T-helper 2 cell treated with Interferon-gamma antibody and Interleukin-4, amounts not matched to agents 5 μg/mL and 100 μg/mL, for 36 hours (primary cell): ENCODE measurements at regions not wholly inside any gene's neighbourhood (a gene's known extent, or its start where the extent isn't known, plus 50 kb on each side); places are given as distances from the start of the nearest gene placed in this dataset.

Source experiments
- DNase-seq: peaks from one replicate; pipeline ENCODE4 v3.0.0; 2021; ENCODE audit warnings: low spot score
- H3K27ac Mint-ChIP-seq: one replicate; pipeline ENCODE4 v1.8.0; 2021; ENCODE audit warnings: mild to moderate bottlenecking, mixed read lengths
- H3K27me3 Mint-ChIP-seq: one replicate; pipeline ENCODE4 v1.8.0; 2021; ENCODE audit warnings: low read depth, mixed read lengths
- H3K36me3 Mint-ChIP-seq: one replicate; pipeline ENCODE4 v1.8.0; 2021; ENCODE audit warnings: low read depth, mixed read lengths
- H3K4me1 Mint-ChIP-seq: one replicate; pipeline ENCODE4 v1.8.0; 2021; ENCODE audit warnings: low read depth, mixed read lengths
- H3K4me3 Mint-ChIP-seq: one replicate; pipeline ENCODE4 v1.8.0; 2022; ENCODE audit warnings: mild to moderate bottlenecking, moderate library complexity, mixed read lengths
- H3K9me3 Mint-ChIP-seq: one replicate; pipeline ENCODE4 v1.8.0; 2021; ENCODE audit warnings: mixed read lengths

DNA sequence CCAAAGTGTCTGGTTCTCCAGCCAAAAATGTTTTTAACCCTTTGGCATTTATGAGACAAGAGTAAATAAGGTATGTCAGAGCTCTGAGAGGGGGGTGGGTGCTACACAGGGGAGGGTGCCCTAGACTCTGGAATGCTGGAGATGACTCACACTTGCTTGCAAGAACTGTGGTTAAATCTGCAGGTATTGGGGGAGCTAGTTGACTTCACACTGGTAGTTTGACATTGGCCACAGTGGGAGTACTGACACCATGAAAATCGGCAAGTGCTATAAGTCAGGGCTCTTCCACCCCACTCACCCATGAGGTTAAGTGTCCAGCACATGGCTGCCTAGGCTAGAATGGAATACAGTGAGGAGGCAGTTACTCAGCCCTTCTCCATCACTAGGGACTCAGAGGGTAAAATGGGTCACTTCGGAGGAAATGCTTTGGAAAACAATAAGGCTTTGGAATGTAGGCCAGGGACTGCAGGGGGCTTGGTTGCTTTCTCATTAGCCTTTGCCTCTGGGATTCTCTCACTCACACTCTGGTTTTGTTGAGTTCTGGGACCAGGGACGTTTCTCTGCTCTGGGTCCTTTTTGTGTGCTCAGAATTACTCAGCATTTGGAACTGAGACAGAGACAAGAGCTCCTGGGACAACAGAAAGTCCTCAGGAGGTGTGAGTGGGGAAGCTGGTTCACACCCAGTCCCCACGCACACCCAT lies 91.6 kb downstream of the ACKR3 start:
- H3K27ac Mint-ChIP-seq: no peak overlapping the region
- H3K27me3 Mint-ChIP-seq: peaks cover 14% of the 10 kb centered on the region
- H3K4me1 Mint-ChIP-seq: no peaks in the 10 kb centered on the region
- DNase-seq: no peak
- H3K36me3 Mint-ChIP-seq: no peaks in the 10 kb centered on the region
- H3K9me3 Mint-ChIP-seq: no peaks in the 10 kb centered on the region
- H3K4me3 Mint-ChIP-seq: no peak overlapping the region

DNA sequence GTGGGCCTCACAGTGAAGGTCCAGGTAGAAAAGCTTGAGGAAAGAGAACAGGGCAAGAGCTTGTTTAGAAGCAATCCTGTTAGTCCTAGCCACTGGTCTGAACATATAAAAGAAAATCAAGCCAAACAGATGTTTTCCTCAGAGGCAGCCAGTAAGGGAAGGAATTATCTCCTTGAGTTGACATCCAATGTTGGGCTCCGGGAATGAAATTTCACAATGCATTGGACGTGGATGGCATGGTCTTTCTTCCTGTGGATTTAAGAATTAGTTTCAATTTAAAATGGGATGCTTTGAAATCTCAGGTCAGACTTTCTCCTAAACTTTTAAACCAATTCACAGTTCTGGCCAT lies 92.1 kb downstream of the ACKR3 start:
- Mint-ChIP-seq H3K27me3 (peaks cover 14% of the 10 kb centered on the region), H3K27ac (no peak overlapping the region), H3K4me3 (no peak overlapping the region), H3K4me1 (no peaks in the 10 kb centered on the region), H3K36me3 (no peaks in the 10 kb centered on the region), H3K9me3 (no peaks in the 10 kb centered on the region)
- DNase-seq: no peak

DNA sequence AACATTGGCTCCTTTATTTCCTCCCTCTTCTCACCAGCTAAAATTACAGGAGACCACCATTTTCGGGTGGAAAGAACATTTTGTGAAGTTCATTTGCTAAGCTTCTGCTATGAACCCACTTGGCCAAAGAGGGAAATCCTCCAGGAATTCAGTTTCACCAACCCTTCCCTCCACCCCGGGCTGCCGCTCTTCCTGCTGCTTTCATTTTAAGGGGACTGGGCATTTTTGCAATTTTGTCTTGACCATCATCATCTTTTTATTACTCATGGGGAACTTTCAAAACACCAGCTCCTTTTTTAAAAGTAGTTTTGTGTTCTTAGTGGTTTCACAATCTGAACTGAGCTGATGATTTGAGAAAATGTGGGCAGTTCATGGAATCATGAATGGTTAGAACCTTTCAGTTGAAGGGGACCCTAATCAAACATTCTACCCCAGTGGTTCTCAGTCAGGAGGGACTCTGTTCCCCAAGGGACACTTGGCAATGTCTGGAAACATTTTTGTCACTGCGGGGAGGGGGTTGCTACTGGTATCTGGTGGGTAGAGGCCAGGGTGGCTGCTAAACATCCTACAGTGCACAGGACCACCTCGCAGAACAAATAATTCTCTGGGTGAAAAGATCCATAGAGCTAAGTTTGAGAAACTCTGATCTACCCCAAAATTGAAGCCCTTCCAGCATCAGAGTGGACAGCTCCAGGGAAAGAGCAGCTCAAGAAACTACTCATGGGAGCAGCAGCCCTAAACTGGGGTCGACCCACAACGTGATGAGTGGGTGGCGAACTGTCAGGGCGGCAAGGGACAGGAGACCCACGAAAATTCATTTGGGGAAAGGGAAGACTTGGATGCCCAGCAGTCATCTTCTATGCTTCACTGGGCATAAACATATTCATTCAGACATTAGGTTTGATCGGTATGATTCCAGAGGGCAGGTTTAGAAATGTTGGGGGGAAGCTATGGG lies 92.9 kb downstream of the ACKR3 start:
- H3K9me3 Mint-ChIP-seq: no peaks in the 10 kb centered on the region
- peaks cover 14% of the 10 kb centered on the region for H3K27me3 Mint-ChIP-seq
- no peaks in the 10 kb centered on the region for H3K36me3 Mint-ChIP-seq
- no peak overlapping the region for H3K27ac Mint-ChIP-seq
- H3K4me3 Mint-ChIP-seq: no peak overlapping the region
- no peaks in the 10 kb centered on the region for H3K4me1 Mint-ChIP-seq
- no peak for DNase-seq

DNA sequence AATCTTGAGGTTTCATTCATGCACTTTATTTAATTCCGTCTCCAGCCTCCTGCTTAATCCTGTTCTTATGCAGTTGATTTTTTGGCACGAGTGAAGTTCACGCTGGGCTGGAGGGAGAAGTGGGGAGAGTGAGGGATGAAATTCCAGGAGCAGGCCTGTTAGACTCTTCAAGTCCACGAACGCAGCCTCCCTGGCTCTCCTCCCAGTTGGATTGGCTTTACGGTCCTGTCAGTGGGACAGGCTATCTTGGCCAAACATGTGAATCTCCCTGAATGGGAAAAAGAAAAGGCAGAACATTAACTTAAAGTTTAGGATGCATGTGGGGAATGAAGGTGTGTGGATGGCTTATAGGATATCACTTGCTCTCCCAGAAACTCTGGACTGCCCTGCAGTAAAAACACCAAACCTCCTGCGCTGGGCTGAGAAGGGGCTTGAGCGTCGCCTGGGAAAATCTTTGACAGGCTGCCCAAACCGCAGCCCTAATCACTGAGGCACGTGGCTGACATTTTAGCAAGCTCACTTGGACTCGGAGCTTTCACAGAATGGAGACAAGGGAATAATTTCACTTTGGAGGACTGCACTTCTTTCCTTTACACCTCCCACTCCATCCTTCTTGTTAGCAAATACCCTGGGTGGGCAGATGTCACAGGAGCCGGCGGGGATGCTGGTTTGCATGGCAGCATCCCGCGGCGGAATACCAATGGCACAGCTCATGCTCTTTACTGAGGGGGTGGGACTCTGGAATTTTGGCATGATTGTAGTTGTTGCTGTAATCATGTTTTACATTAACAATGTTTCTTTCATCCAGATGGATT lies 93.9 kb downstream of the ACKR3 start:
- Mint-ChIP-seq H3K4me1 (no peaks in the 10 kb centered on the region), H3K4me3 (no peak overlapping the region), H3K36me3 (no peaks in the 10 kb centered on the region), H3K27me3 (peaks cover 14% of the 10 kb centered on the region), H3K27ac (no peak overlapping the region), H3K9me3 (no peaks in the 10 kb centered on the region)
- no peak for DNase-seq

DNA sequence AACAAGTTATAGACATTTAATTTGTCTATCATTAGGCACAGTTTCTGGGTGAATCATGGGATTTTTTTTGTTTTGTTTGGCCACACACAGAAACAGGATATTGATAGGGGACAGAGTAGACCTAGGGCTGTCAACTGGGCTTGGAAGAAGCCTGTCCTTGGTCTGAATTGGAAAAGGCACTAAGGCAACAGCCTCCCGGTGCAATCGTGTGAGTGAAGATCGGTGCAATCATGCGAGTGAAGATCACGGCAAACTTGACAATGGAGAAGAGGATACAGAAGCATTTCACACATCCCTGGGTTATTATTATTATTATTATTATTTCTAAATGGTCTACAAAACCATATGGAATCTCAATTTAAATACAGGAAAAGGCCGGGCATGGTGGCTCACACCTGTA lies 94.5 kb downstream of the ACKR3 start:
- no peaks in the 10 kb centered on the region for H3K9me3 Mint-ChIP-seq

DNA sequence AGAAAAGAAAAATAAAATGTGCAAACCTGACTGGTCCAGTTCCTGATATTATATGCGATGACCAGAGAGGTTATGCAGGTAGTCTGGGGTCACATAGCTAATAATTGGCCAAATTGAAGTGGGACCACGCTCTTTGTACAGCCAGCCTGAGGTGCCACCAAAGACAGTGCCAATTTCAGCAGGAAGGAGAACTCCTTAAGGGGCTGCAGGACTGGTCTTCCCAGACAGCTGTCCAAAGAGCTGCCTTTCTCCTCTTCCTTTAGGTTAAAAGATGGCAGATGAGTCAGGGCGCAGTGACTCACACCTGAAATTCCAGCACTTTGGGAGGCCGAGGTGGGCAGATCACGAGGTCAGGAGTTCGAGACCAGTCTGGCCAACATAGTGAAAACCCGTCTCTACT lies 95.5 kb downstream of the ACKR3 start:
- peaks cover 14% of the 10 kb centered on the region for H3K27me3 Mint-ChIP-seq

More for the DNA sequence above, 94.5 kb downstream of the ACKR3 start:
- Mint-ChIP-seq H3K4me3 (no peak overlapping the region), H3K27ac (no peak overlapping the region), H3K27me3 (peaks cover 14% of the 10 kb centered on the region), H3K4me1 (no peaks in the 10 kb centered on the region), H3K36me3 (no peaks in the 10 kb centered on the region)
- no peak for DNase-seq

DNA sequence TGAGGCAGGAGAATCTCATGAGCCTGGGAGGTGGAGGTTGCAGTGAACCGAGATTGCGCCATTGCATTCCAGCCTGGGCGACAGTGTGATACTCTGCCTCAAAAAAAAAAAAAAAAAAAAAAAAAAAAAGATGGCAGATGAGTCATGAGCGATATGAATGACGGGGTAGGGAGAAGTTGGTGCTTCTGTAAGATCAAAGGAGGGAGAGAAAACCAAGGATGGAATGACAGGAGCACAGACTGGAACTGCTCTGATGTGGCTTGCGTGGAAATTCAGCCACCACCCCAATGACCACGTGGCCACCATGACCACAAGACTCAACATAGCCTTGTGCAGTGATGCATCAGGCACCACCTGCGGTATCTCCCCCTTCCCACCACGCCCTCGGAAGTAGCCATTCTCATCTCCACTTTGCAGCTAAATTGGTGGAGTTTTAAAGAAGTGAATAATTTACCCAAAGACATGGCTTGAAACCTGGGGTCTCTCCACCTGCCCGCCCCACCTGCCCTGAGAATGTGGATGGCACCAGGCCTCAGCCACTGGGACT lies 96.0 kb downstream of the ACKR3 start:
- no peaks in the 10 kb centered on the region for H3K9me3 Mint-ChIP-seq
- no peaks in the 10 kb centered on the region for H3K4me1 Mint-ChIP-seq
- H3K4me3 Mint-ChIP-seq: no peak overlapping the region
- DNase-seq: no peak
- H3K36me3 Mint-ChIP-seq: no peaks in the 10 kb centered on the region
- no peak overlapping the region for H3K27ac Mint-ChIP-seq
- peaks cover 14% of the 10 kb centered on the region for H3K27me3 Mint-ChIP-seq

More for the DNA sequence above, 95.5 kb downstream of the ACKR3 start:
- Mint-ChIP-seq H3K9me3 (no peaks in the 10 kb centered on the region), H3K4me3 (no peak overlapping the region), H3K4me1 (no peaks in the 10 kb centered on the region), H3K36me3 (no peaks in the 10 kb centered on the region), H3K27ac (no peak overlapping the region)
- no peak for DNase-seq

DNA sequence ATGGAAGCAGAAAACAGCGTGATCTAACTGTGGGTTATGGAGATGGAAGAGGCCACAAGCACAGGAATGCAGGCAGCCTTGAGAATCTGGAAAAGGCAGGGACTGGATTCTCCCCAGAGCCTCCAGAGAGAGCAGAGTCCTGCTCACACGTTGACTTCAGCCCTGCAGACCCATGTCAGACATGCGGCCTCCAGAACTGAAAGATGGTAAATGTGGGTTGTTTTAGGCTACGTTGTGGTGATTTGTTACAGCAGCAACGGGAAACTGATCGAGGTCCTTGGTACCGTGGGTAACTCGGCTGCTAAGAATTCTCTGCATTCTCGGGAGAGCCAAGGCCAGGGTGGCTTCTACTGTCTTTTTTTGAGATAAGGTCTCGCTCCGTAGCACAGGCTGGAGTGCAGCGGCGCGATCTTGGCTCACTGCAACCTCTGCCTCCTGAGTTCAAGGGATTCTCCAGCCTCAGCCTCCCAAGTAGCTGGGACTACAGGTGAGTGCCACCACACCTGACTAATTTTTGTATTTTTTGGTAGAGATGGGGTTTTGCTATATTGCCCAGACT lies 97.1 kb downstream of the ACKR3 start:
- Mint-ChIP-seq H3K27ac (no peak overlapping the region), H3K27me3 (peaks cover 6% of the 10 kb centered on the region), H3K4me1 (no peaks in the 10 kb centered on the region), H3K4me3 (no peak overlapping the region), H3K9me3 (no peaks in the 10 kb centered on the region), H3K36me3 (no peaks in the 10 kb centered on the region)
- no peak for DNase-seq

DNA sequence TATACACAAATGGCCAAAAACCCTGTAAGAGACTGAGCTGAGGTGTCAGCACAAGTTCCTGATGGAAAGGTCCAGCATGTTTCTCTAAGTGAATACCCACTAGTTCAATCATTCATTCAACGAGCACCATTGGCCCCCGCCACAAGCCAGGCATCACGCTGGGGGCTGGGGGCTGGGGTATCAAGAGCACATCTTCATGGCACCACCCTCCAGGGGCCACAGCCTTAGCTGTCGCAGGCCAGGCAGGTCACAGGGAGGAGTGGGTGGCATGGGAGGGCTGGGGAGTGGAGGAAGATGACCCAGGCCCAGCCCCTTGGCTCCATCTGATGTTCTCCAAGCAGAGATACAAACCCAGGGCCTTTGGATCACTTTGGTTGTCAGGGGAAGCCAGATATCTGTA lies 97.9 kb downstream of the ACKR3 start:
- no peaks in the 10 kb centered on the region for H3K4me1 Mint-ChIP-seq
- no peak overlapping the region for H3K4me3 Mint-ChIP-seq
- H3K9me3 Mint-ChIP-seq: no peaks in the 10 kb centered on the region
- H3K27me3 Mint-ChIP-seq: peaks cover 2% of the 10 kb centered on the region
- H3K27ac Mint-ChIP-seq: no peak overlapping the region
- no peaks in the 10 kb centered on the region for H3K36me3 Mint-ChIP-seq
- DNase-seq: no peak

DNA sequence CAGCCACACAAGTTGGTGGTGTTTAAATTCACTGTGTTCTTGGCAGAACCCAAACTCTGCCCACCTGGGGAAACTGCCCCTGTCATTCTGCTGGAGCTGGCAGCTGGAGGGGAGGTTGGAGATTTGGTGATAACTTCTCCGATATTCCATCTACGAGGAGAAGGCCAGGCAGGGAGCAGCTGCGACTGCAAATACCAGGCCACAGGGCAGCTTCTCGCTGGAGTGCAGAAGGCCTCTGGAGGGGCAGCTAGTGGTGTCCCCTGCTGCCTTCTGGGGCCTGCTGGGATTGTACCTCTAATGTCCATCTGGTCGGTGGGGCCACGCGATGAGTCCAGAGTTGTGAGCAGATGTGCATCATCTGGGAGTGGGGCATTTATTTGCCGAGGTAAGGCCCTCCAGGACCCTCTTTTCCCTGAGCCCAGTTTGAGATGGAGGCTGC lies 98.9 kb downstream of the ACKR3 start:
- Mint-ChIP-seq H3K36me3 (no peaks in the 10 kb centered on the region), H3K4me1 (no peaks in the 10 kb centered on the region), H3K27ac (no peak overlapping the region), H3K27me3 (no peaks in the 10 kb centered on the region), H3K9me3 (no peaks in the 10 kb centered on the region), H3K4me3 (no peak overlapping the region)
- DNase-seq: no peak

DNA sequence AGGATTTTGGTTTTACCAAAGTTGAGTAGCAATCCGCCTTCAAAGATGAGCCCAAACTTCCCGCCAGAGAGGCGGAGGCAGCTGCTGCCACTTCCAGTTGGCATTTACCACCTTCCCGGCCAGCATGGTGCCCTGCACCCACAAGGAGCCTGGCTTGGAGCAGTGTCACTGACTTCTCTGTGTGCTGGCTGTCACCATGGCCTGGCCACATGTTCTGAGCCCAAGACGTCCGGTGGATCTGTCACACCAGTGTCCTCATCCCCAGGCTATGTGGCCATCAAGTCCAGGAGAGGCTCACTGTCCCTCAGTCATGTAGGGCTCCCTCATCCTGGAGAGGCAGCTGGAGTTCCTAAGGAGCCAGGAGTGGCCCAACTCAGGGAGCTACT lies 100.6 kb downstream of the ACKR3 start:
- no peaks in the 10 kb centered on the region for H3K4me1 Mint-ChIP-seq
- H3K4me3 Mint-ChIP-seq: no peak overlapping the region
- no peaks in the 10 kb centered on the region for H3K27me3 Mint-ChIP-seq
- DNase-seq: no peak
- no peaks in the 10 kb centered on the region for H3K36me3 Mint-ChIP-seq
- no peaks in the 10 kb centered on the region for H3K9me3 Mint-ChIP-seq
- no peak overlapping the region for H3K27ac Mint-ChIP-seq

DNA sequence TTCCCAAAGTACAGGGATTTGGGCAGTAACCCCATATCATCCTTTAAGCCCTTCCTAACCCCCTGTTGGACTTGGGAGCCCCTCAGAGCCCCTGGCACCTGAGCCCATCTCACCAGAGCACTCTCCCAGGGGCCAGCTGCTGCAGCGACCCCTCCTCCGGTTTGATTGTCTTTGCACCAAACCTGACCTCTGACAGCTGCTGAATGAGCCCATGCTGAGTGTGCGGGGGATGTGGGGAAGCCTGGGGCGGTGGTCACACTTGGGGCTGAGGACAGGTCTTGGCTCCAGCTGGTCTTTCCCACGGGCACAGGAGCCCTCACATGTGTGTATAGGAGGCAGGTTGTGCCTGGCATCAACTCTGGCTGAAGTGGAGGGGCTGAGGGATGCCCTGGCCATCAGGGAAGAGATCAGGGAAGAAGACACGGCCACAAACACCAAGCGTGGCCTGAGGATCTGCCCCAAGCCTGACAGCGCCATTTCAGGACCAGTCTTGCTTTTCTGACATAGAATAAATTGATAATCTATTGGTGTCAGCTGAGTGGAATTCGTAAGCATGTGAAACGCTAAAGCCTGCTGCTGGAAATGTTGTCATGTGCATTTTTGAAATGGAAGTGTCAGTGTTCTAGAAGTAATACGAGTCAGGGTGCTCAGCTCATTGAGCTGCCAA lies 102.4 kb downstream of the ACKR3 start:
- no peaks in the 10 kb centered on the region for H3K4me1 Mint-ChIP-seq
- H3K9me3 Mint-ChIP-seq: no peaks in the 10 kb centered on the region
- no peaks in the 10 kb centered on the region for H3K36me3 Mint-ChIP-seq
- H3K27me3 Mint-ChIP-seq: no peaks in the 10 kb centered on the region
- no peak for DNase-seq
- no peak overlapping the region for H3K27ac Mint-ChIP-seq
- H3K4me3 Mint-ChIP-seq: no peak overlapping the region

DNA sequence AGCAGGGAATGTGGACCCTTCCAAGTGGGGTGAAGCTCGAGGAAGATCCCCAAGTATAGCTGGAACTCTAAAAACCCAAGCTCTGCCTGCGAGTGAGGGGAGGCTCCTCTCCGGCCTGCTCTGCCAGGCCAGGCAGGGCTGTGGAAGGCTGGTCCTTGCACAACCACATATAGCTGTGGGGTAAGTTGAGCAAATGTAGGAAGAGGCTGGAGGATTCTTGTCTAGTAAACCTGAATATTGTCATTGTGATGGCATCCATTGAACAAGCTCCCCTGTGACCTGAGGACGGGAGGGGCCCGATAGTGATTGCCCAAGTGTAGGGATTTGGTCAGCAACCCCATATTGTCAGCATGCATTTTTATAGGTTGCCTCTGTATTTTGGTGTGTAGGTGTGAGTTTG lies 103.0 kb downstream of the ACKR3 start:
- H3K9me3 Mint-ChIP-seq: no peaks in the 10 kb centered on the region
- no peaks in the 10 kb centered on the region for H3K4me1 Mint-ChIP-seq
- H3K36me3 Mint-ChIP-seq: no peaks in the 10 kb centered on the region
- no peak for DNase-seq
- no peaks in the 10 kb centered on the region for H3K27me3 Mint-ChIP-seq
- H3K4me3 Mint-ChIP-seq: no peak overlapping the region
- H3K27ac Mint-ChIP-seq: no peak overlapping the region
